Spleen (tissue), 7 donors: ENCODE measurements at regions not wholly inside any gene's neighbourhood (a gene's known extent, or its start where the extent isn't known, plus 50 kb on each side); places are given as distances from the start of the nearest gene placed in this dataset.
"Not testable (repeated sequence)": the region's sequence is repeated elsewhere in the genome, so short reads cannot be mapped to it uniquely, and the experiment has no call there.

Source experiments
- POLR2AphosphoS5 ChIP-seq, 3 donors: sonication (generic); formaldehyde crosslinking; IDR thresholded peaks; one replicate each; pipeline ENCODE4 v1.5.1; 2017; ENCODE audit warnings: antibody characterized with exemption in 3 of 3
- TF ChIP-seq, protein P1 (sequence below), 11 experiments: fragments of 200-600 bp in 7 of 11; fragments of 450-650 bp in 4 of 11; sonication (generic) in 4 of 11; IDR thresholded peaks in 8 of 11; conservative IDR thresholded peaks in 3 of 11; 1 replicate in 7 of 11; 2 replicates in 4 of 11; pipeline versions ENCODE4 v1.4.0 to v1.8.0; 2016 to 2021; ENCODE audit warnings: antibody characterized with exemption in 11 of 11, inconsistent platforms in 4 of 11, mild to moderate bottlenecking in 1 of 11
- donor health status: DM: no; HTN: no; CAD: no; lungs with moderate emphysema.
- donor health status: DM: no; HTN: no; CAD: no.
- donor health status: DM: no; HTN: no; CAD: no.

DNA sequence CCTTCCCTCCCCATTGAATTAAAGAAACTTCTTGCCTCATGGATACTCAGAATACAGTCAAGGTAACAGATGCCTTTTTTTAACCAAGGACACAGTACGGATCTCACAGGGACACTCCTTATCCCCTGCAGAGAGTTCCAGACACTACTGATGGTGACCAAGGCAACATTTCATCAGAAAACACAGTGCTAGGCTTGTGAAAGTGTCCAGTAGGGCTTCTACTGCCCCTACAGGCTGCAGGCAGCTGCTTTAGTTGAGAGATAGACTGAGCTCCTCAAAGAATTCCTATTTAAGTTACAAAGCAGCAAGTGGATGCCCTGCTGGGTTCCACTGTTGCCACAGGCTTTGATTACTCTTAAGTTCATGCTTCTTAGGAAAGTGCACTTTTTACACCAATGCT, 2137.8 kb upstream of the DEFB115 start:
- TF ChIP-seq, protein P1, sequence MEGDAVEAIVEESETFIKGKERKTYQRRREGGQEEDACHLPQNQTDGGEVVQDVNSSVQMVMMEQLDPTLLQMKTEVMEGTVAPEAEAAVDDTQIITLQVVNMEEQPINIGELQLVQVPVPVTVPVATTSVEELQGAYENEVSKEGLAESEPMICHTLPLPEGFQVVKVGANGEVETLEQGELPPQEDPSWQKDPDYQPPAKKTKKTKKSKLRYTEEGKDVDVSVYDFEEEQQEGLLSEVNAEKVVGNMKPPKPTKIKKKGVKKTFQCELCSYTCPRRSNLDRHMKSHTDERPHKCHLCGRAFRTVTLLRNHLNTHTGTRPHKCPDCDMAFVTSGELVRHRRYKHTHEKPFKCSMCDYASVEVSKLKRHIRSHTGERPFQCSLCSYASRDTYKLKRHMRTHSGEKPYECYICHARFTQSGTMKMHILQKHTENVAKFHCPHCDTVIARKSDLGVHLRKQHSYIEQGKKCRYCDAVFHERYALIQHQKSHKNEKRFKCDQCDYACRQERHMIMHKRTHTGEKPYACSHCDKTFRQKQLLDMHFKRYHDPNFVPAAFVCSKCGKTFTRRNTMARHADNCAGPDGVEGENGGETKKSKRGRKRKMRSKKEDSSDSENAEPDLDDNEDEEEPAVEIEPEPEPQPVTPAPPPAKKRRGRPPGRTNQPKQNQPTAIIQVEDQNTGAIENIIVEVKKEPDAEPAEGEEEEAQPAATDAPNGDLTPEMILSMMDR (IDR thresholded peaks at IDR 0.05 in 8 of 11, conservative IDR thresholded peaks at IDR 0.05 in 3 of 11): not testable (repeated sequence)
- not testable (repeated sequence) for TF ChIP-seq POLR2AphosphoS5 (IDR thresholded peaks at IDR 0.05)
